22Rv1 (cell line): ENCODE measurements at regions not wholly inside any gene's neighbourhood (a gene's known extent, or its start where the extent isn't known, plus 50 kb on each side); places are given as distances from the start of the nearest gene placed in this dataset.

ENCODE experiments used
- CTCF ChIP-seq: fragments of 450-650 bp; IDR thresholded peaks from 2 replicates; pipeline ENCODE4 v1.5.1; 2017; ENCODE audit warnings: mild to moderate bottlenecking
- ZFX ChIP-seq: fragments of 450-650 bp; IDR thresholded peaks from 2 replicates; pipeline ENCODE4 v1.6.1; 2017; ENCODE audit warnings: antibody characterized with exemption, borderline replicate concordance

DNA sequence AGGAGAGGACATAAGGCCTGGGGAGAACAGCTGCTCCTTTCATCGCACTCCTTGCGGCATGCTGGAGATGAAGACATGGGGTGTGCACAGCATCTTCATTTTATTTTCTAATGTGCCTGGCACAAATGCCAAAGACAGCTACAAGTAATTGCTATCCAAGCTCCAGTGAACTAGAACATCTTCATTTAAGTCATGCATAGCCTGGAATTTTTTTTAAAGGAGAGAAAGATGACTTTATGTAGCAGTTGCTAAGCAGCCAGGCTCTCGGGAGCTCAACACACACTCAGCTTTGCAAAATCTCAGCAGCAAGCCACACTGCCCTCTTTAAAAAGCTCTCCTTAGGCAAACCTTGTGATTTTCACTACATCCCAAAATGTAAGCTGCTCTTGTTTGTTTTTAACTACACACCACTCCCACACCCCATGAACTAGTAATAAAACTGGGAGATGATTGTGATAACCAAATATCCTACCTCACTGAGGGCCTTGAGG is 164.5 kb upstream of the POU2AF2 start:
- TF ChIP-seq CTCF (no peak), ZFX (no peak)
